ENCODE measurements at regions not wholly inside any gene's neighbourhood (a gene's known extent, or its start where the extent isn't known, plus 50 kb on each side); places are given as distances from the start of the nearest gene placed in this dataset.

GRCh38 chr1:208842451-208842850 lies 598.3 kb upstream of the PLXNA2 start:
- TF ChIP-seq CEBPB (IDR thresholded peaks at IDR 0.05) (no peak), TAF1 (IDR thresholded peaks at IDR 0.05; ENCODE audit: low read depth) (no peak), TCF12 (IDR thresholded peaks at IDR 0.05; ENCODE audit: low read depth) (no peak), EGR1 (IDR thresholded peaks at IDR 0.05) (no peak), YY1 (IDR thresholded peaks at IDR 0.05; ENCODE audit: low read depth) (no peak), RAD21 (IDR thresholded peaks at IDR 0.05; ENCODE audit: low read depth) (no peak), MAX (IDR thresholded peaks at IDR 0.05) (no peak), EP300 (IDR thresholded peaks at IDR 0.05; ENCODE audit: borderline replicate concordance) (no peak), ZBTB7A (IDR thresholded peaks at IDR 0.05; ENCODE audit: low read depth) (no peak), TEAD4 (IDR thresholded peaks at IDR 0.05) (no peak)
- TF ChIP-seq, protein P1, sequence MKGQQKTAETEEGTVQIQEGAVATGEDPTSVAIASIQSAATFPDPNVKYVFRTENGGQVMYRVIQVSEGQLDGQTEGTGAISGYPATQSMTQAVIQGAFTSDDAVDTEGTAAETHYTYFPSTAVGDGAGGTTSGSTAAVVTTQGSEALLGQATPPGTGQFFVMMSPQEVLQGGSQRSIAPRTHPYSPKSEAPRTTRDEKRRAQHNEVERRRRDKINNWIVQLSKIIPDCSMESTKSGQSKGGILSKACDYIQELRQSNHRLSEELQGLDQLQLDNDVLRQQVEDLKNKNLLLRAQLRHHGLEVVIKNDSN (IDR thresholded peaks at IDR 0.05): no peak
- TF ChIP-seq, protein P2, sequence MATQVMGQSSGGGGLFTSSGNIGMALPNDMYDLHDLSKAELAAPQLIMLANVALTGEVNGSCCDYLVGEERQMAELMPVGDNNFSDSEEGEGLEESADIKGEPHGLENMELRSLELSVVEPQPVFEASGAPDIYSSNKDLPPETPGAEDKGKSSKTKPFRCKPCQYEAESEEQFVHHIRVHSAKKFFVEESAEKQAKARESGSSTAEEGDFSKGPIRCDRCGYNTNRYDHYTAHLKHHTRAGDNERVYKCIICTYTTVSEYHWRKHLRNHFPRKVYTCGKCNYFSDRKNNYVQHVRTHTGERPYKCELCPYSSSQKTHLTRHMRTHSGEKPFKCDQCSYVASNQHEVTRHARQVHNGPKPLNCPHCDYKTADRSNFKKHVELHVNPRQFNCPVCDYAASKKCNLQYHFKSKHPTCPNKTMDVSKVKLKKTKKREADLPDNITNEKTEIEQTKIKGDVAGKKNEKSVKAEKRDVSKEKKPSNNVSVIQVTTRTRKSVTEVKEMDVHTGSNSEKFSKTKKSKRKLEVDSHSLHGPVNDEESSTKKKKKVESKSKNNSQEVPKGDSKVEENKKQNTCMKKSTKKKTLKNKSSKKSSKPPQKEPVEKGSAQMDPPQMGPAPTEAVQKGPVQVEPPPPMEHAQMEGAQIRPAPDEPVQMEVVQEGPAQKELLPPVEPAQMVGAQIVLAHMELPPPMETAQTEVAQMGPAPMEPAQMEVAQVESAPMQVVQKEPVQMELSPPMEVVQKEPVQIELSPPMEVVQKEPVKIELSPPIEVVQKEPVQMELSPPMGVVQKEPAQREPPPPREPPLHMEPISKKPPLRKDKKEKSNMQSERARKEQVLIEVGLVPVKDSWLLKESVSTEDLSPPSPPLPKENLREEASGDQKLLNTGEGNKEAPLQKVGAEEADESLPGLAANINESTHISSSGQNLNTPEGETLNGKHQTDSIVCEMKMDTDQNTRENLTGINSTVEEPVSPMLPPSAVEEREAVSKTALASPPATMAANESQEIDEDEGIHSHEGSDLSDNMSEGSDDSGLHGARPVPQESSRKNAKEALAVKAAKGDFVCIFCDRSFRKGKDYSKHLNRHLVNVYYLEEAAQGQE (IDR thresholded peaks at IDR 0.05; ENCODE audit: low read depth): no peak

- no peak for TF ChIP-seq EP300 (IDR thresholded peaks at IDR 0.05; ENCODE audit: borderline replicate concordance)
- TF ChIP-seq, protein P1 (IDR thresholded peaks at IDR 0.05): no peak
- no peak for TF ChIP-seq MAX (IDR thresholded peaks at IDR 0.05)
- no peak for TF ChIP-seq TCF12 (IDR thresholded peaks at IDR 0.05; ENCODE audit: low read depth)
- no peak for TF ChIP-seq ZBTB7A (IDR thresholded peaks at IDR 0.05; ENCODE audit: low read depth)
Observed at GRCh38 chr1:208844158-208844557, 600.0 kb upstream of the PLXNA2 start.

- TF ChIP-seq NFIC (IDR thresholded peaks at IDR 0.05) (no peak), CEBPB (IDR thresholded peaks at IDR 0.05) (no peak), TAF1 (IDR thresholded peaks at IDR 0.05; ENCODE audit: low read depth) (no peak), EGR1 (IDR thresholded peaks at IDR 0.05) (no peak), FOXM1 (IDR thresholded peaks at IDR 0.05; ENCODE audit: borderline replicate concordance, low read depth) (no peak), MAX (IDR thresholded peaks at IDR 0.05) (no peak), CREB1 (IDR thresholded peaks at IDR 0.05; ENCODE audit: low read depth) (no peak), RAD21 (IDR thresholded peaks at IDR 0.05; ENCODE audit: low read depth) (no peak), ZBTB7A (IDR thresholded peaks at IDR 0.05; ENCODE audit: low read depth) (no peak), TEAD4 (IDR thresholded peaks at IDR 0.05) (no peak)
- TF ChIP-seq, protein P1 (IDR thresholded peaks at IDR 0.05): no peak
- TF ChIP-seq, protein P2 (IDR thresholded peaks at IDR 0.05; ENCODE audit: low read depth): no peak
Observed at GRCh38 chr1:208848854-208849253, 604.7 kb upstream of the PLXNA2 start.

GRCh38 chr1:208850442-208850841 lies 606.3 kb upstream of the PLXNA2 start:
- TF ChIP-seq TAF1 (IDR thresholded peaks at IDR 0.05; ENCODE audit: low read depth) (no peak), RAD21 (IDR thresholded peaks at IDR 0.05; ENCODE audit: low read depth) (no peak)

GRCh38 chr1:208851366-208851765 lies 607.2 kb upstream of the PLXNA2 start:
- TF ChIP-seq CREB1 (IDR thresholded peaks at IDR 0.05; ENCODE audit: low read depth) (no peak), EP300 (IDR thresholded peaks at IDR 0.05; ENCODE audit: borderline replicate concordance) (no peak), RAD21 (IDR thresholded peaks at IDR 0.05; ENCODE audit: low read depth) (no peak), TEAD4 (IDR thresholded peaks at IDR 0.05) (no peak), EGR1 (IDR thresholded peaks at IDR 0.05) (no peak), CEBPB (IDR thresholded peaks at IDR 0.05) (no peak), FOXM1 (IDR thresholded peaks at IDR 0.05; ENCODE audit: borderline replicate concordance, low read depth) (no peak), ZBTB7A (IDR thresholded peaks at IDR 0.05; ENCODE audit: low read depth) (no peak), TAF1 (IDR thresholded peaks at IDR 0.05; ENCODE audit: low read depth) (no peak)
- TF ChIP-seq, protein P1 (IDR thresholded peaks at IDR 0.05): no peak

Measured in Ishikawa (cell line).